H9 (cell line): ENCODE measurements at regions not wholly inside any gene's neighbourhood (a gene's known extent, or its start where the extent isn't known, plus 50 kb on each side); places are given as distances from the start of the nearest gene placed in this dataset.

Experiments used
- DNase-seq: peaks from one replicate; pipeline ENCODE4 v3.0.0-alpha.2; 2017
- H2AFZ ChIP-seq: one replicate; pipeline ENCODE4 v1.6.1; 2013; ENCODE audit warnings: mild to moderate bottlenecking, low read length, control low read depth, moderate library complexity
- H2AK5ac ChIP-seq: 2 replicates; pipeline ENCODE4 v1.6.1; 2013; ENCODE audit warnings: low read length, control low read depth, mixed read lengths; ENCODE audit not compliant: insufficient read length
- H2BK120ac ChIP-seq: one replicate; pipeline ENCODE4 v1.6.1; 2013; ENCODE audit warnings: low read depth, mild to moderate bottlenecking, low read length, control low read depth, inconsistent platforms; ENCODE audit not compliant: poor library complexity, severe bottlenecking
- H2BK12ac ChIP-seq: 2 replicates; pipeline ENCODE4 v1.6.1; 2013; ENCODE audit warnings: low read length, control low read depth, mixed read lengths, low read depth; ENCODE audit not compliant: insufficient read length
- H2BK15ac ChIP-seq: 2 replicates; pipeline ENCODE4 v1.6.1; 2013; ENCODE audit warnings: low read depth, low read length, control low read depth
- H2BK20ac ChIP-seq: one replicate; pipeline ENCODE4 v1.6.1; 2013; ENCODE audit warnings: low read depth, mild to moderate bottlenecking, low read length, control low read depth, inconsistent platforms; ENCODE audit not compliant: poor library complexity, severe bottlenecking
- H2BK5ac ChIP-seq: 2 replicates; pipeline ENCODE4 v1.6.1; 2013; ENCODE audit warnings: low read length, control low read depth, mixed read lengths; ENCODE audit not compliant: insufficient read length
- H3K14ac ChIP-seq: 2 replicates; pipeline ENCODE4 v1.6.1; 2013; ENCODE audit warnings: low read length, control low read depth; ENCODE audit not compliant: insufficient read depth
- H3K18ac ChIP-seq: 2 replicates; pipeline ENCODE4 v1.6.1; 2013; ENCODE audit warnings: low read depth, mild to moderate bottlenecking, mixed read lengths, low read length, control low read depth; ENCODE audit not compliant: insufficient read length
- H3K23ac ChIP-seq: 2 replicates; pipeline ENCODE4 v1.6.1; 2013; ENCODE audit warnings: low read length, control low read depth, mixed read lengths, low read depth; ENCODE audit not compliant: insufficient read length
- H3K23me2 ChIP-seq: 2 replicates; pipeline ENCODE4 v1.6.1; 2013; ENCODE audit warnings: low read depth, mild to moderate bottlenecking, mixed read lengths, low read length, control low read depth; ENCODE audit not compliant: insufficient read length, poor library complexity, severe bottlenecking
- H3K27ac ChIP-seq: 2 replicates; pipeline ENCODE4 v1.5.1; 2013; ENCODE audit warnings: low read length, control low read depth, mixed read lengths, low read depth; ENCODE audit not compliant: insufficient read length
- H3K27me3 ChIP-seq: 2 replicates; pipeline ENCODE4 v1.6.1; 2013; ENCODE audit warnings: low read length, control low read depth, inconsistent platforms; ENCODE audit not compliant: insufficient read depth
- H3K4ac ChIP-seq: 2 replicates; pipeline ENCODE4 v1.6.1; 2013; ENCODE audit warnings: low read depth, mild to moderate bottlenecking, control low read depth, inconsistent platforms, low read length, moderate library complexity
- H3K4me1 ChIP-seq: 2 replicates; pipeline ENCODE4 v1.6.1; 2013; ENCODE audit warnings: low read length, control low read depth, inconsistent platforms; ENCODE audit not compliant: insufficient read depth
- H3K4me2 ChIP-seq: 2 replicates; pipeline ENCODE4 v1.6.1; 2013; ENCODE audit warnings: low read length, control low read depth, mixed read lengths; ENCODE audit not compliant: insufficient read length, insufficient read depth
- H3K56ac ChIP-seq: 2 replicates; pipeline ENCODE4 v1.6.1; 2013; ENCODE audit warnings: low read depth, mild to moderate bottlenecking, mixed read lengths, low read length, control low read depth; ENCODE audit not compliant: insufficient read length
- H3K79me1 ChIP-seq: 2 replicates; pipeline ENCODE4 v1.6.1; 2013; ENCODE audit warnings: low read depth, mild to moderate bottlenecking, moderate library complexity, low read length, control low read depth, inconsistent platforms; ENCODE audit not compliant: insufficient read depth, poor library complexity, severe bottlenecking
- H3K79me2 ChIP-seq: 2 replicates; pipeline ENCODE4 v1.6.1; 2013; ENCODE audit warnings: low read length, control low read depth, inconsistent platforms; ENCODE audit not compliant: insufficient read depth
- H3K9ac ChIP-seq: 2 replicates; pipeline ENCODE4 v1.6.1; 2013; ENCODE audit warnings: low read length, control low read depth, mixed read lengths; ENCODE audit not compliant: insufficient read length; ENCODE audit errors: extremely low read depth
- H3K9me3 ChIP-seq: one replicate; pipeline ENCODE4 v1.6.1; 2013; ENCODE audit warnings: low read depth, low read length, inconsistent platforms; ENCODE audit not compliant: control insufficient read depth
- H3T11ph ChIP-seq: one replicate; pipeline ENCODE4 v1.6.1; 2013; ENCODE audit warnings: mild to moderate bottlenecking, low read length, control low read depth, inconsistent platforms
- H4K20me1 ChIP-seq: one replicate; pipeline ENCODE4 v1.6.1; 2013; ENCODE audit not compliant: control insufficient read depth, insufficient read length, insufficient read depth
- H4K5ac ChIP-seq: 2 replicates; pipeline ENCODE4 v1.6.1; 2013; ENCODE audit warnings: low read depth, mild to moderate bottlenecking, mixed read lengths, low read length, control low read depth; ENCODE audit not compliant: insufficient read length
- H4K8ac ChIP-seq: replicated peaks from 2 replicates; pipeline ENCODE4 v1.6.1; 2013; ENCODE audit warnings: low read length, control low read depth, mixed read lengths, low read depth; ENCODE audit not compliant: insufficient read length
- H4K91ac ChIP-seq: 2 replicates; pipeline ENCODE4 v1.6.1; 2013; ENCODE audit warnings: low read depth, mild to moderate bottlenecking, moderate library complexity, mixed read lengths, low read length, control low read depth; ENCODE audit not compliant: insufficient read length
- H3K27ac Mint-ChIP-seq, 3 experiments: 2 replicates in 2 of 3; 3 replicates in 1 of 3; pipeline ENCODE4 v1.8.0; 2020 to 2021; ENCODE audit warnings: mixed read lengths in 3 of 3, mild to moderate bottlenecking in 1 of 3, moderate library complexity in 1 of 3
- H3K27me3 Mint-ChIP-seq: 2 replicates; pipeline ENCODE4 v1.8.0; 2021; ENCODE audit warnings: low read depth, mild to moderate bottlenecking, moderate library complexity, mixed read lengths
- H3K36me3 Mint-ChIP-seq, 3 experiments: 2 replicates in 2 of 3; 3 replicates in 1 of 3; pipeline ENCODE4 v1.8.0; 2020 to 2021; ENCODE audit warnings: low read depth in 3 of 3, mixed read lengths in 3 of 3; ENCODE audit not compliant: insufficient read depth in 1 of 3
- H3K4me1 Mint-ChIP-seq, 2 experiments: 2 replicates each; pipeline ENCODE4 v1.8.0; 2020; ENCODE audit warnings: mixed read lengths in 2 of 2
- H3K4me3 Mint-ChIP-seq, 2 experiments: 2 replicates in 1 of 2; 3 replicates in 1 of 2; pipeline ENCODE4 v1.8.0; 2020 to 2021; ENCODE audit warnings: mild to moderate bottlenecking in 2 of 2, mixed read lengths in 2 of 2, moderate library complexity in 1 of 2
- H3K9me3 Mint-ChIP-seq, 2 experiments: 2 replicates in 1 of 2; 3 replicates in 1 of 2; pipeline ENCODE4 v1.8.0; 2020; ENCODE audit warnings: mild to moderate bottlenecking in 2 of 2, mixed read lengths in 2 of 2, moderate library complexity in 1 of 2
- WGBS: extraction: QIAGEN DNeasy Blood & Tissue Kit; methylation state at CpG from one replicate; pipeline ENCODE4 v1.1.7; 2013; ENCODE audit warnings: missing lambda C conversion rate, low lambda C conversion rate, mixed read lengths; ENCODE audit not compliant: insufficient read length; ENCODE audit errors: extremely low coverage; 5-methylcytosine and 5-hydroxymethylcytosine counted together
- TF ChIP-seq, protein P1 (sequence below): fragments of 200-600 bp; sonication (generic); conservative IDR thresholded peaks from 3 replicates; pipeline ENCODE4 v1.8.0; 2021; ENCODE audit warnings: antibody characterized with exemption, mild to moderate bottlenecking

DNA sequence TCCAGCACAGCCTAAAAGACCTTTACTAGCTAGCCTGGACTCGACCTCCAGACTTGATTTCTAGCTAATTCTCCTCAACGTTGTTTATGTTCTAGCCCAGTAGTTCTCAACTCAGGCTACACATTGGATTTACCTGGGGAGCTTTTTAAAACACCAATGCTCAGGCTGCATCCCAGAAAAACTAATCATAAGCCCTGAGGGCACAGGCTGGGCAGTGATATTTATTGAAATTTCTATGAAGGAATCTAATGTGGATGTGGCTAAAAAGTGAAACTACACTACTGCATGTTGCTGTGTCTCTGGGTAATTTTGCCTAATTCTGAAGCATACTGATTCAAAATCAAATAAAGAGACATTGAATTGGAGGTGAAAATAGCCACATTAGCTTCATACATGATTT lies 479.4 kb downstream of the KCNT2 start:
- Histone ChIP-seq H3K27ac (no peak overlapping the region), H3K4me2 (no peak overlapping the region), H4K91ac (no peak overlapping the region), H3K56ac (no peak overlapping the region), H2BK5ac (no peak overlapping the region), H3T11ph (no peak overlapping the region), H2BK20ac (no peak overlapping the region), H3K14ac (no peak overlapping the region), H2BK15ac (no peak overlapping the region), H4K5ac (no peak overlapping the region), H3K18ac (no peak overlapping the region), H3K23ac (no peak overlapping the region), H2BK12ac (no peak overlapping the region), H3K4ac (no peak overlapping the region), H2BK120ac (no peak overlapping the region), H3K23me2 (no peaks in the 10 kb centered on the region), H2AK5ac (no peak overlapping the region), H3K4me1 (no peaks in the 10 kb centered on the region), H3K9ac (no peak overlapping the region), H3K79me1 (no peaks in the 10 kb centered on the region), H2AFZ (no peak overlapping the region), H4K8ac (no peak overlapping the region), H3K27me3 (no peaks in the 10 kb centered on the region), H3K79me2 (no peaks in the 10 kb centered on the region), H4K20me1 (no peaks in the 10 kb centered on the region), H3K9me3 (no peaks in the 10 kb centered on the region)
- no peaks in the 10 kb centered on the region for H3K27me3 Mint-ChIP-seq
- no peak for DNase-seq
- H3K27ac Mint-ChIP-seq: no peak overlapping the region
- no CpG with 5 or more reads among the region's 2 CpGs for WGBS
- H3K4me3 Mint-ChIP-seq: no peak overlapping the region
- TF ChIP-seq, protein P1, sequence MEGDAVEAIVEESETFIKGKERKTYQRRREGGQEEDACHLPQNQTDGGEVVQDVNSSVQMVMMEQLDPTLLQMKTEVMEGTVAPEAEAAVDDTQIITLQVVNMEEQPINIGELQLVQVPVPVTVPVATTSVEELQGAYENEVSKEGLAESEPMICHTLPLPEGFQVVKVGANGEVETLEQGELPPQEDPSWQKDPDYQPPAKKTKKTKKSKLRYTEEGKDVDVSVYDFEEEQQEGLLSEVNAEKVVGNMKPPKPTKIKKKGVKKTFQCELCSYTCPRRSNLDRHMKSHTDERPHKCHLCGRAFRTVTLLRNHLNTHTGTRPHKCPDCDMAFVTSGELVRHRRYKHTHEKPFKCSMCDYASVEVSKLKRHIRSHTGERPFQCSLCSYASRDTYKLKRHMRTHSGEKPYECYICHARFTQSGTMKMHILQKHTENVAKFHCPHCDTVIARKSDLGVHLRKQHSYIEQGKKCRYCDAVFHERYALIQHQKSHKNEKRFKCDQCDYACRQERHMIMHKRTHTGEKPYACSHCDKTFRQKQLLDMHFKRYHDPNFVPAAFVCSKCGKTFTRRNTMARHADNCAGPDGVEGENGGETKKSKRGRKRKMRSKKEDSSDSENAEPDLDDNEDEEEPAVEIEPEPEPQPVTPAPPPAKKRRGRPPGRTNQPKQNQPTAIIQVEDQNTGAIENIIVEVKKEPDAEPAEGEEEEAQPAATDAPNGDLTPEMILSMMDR: no peak
- H3K9me3 Mint-ChIP-seq: no peaks in the 10 kb centered on the region
- no peaks in the 10 kb centered on the region for H3K4me1 Mint-ChIP-seq
- no peaks in the 10 kb centered on the region for H3K36me3 Mint-ChIP-seq
